NK-92 treated with Interleukin-12 subunit alpha and Interleukin-12 subunit beta, amount 100 ng/mL, for 24 hours (cell line): ENCODE measurements at regions not wholly inside any gene's neighbourhood (a gene's known extent, or its start where the extent isn't known, plus 50 kb on each side); places are given as distances from the start of the nearest gene placed in this dataset.
"Not testable (repeated sequence)": the region's sequence is repeated elsewhere in the genome, so short reads cannot be mapped to it uniquely, and the experiment has no call there.

Experiments used
- DNase-seq: peaks from one replicate; lab custom pipeline; 2025; lab: John Stamatoyannopoulos, UW

- no peak for DNase-seq
Observed at GRCh38 chr4:160350944-160351343, 1248.1 kb downstream of the RAPGEF2 start.

DNA sequence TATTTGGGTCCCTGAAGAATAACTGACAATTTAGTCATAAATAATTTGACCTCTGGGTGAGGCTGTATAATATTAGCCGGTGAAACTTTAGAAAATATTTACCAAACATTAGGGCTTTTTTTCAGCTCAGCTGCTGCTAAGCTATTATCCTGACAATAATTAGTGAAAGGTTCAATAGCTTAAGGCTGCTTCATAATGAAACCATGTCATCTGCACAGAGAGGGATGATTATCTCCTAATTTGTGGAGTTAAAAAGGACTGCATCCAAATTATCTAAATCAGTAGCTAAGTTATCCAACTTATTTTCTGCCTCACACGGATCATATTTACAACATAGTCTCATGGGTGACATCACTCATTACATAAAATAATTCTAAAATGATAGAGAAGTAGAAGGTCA lies 1249.8 kb downstream of the RAPGEF2 start:
- no peak for DNase-seq

- no peak for DNase-seq
Observed at GRCh38 chr4:160353548-160353947, 1250.7 kb downstream of the RAPGEF2 start.

- no peak for DNase-seq
Observed at GRCh38 chr4:160362478-160362877, 1259.6 kb downstream of the RAPGEF2 start.

DNA sequence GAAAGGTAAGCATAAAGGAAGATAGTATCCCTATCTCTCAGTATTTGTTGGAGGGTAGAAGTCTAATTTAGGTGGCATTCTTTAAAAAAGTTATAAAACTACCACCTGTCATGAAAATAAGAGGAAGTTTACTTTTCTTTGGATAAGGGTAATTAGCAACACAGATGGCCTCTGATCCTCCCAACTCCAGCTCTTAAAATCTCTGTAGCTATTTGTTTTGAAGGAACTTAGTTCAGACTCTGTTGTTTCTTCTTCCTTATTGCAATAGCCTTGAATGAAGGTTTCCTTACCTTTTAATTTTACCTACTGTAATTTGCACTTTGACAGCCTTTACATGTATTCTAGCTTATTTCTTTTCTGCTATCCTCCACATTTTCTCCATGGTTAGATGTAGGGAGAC lies 1261.3 kb downstream of the RAPGEF2 start:
- DNase-seq = no peak

DNA sequence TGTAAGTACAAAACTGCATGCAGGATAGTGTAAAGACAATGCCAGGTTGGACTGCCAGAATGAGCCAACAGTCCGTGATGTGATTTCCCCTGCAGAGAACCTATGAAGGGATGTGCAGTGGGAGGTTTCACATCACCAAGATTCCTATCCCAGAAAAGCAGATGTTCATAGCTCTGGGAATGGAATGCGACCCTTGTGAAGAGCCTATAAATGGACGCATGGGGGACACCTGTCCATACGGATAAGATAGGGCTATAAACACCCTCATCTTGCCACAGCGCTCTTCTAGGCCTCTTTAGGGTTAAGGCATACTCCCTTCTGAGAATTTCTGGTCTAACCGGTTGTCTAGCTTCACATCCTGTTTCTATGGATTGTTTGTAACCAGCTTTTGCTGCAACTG lies 1261.8 kb downstream of the RAPGEF2 start:
- DNase-seq = not testable (repeated sequence)

- not testable (repeated sequence) for DNase-seq
Observed at GRCh38 chr4:160365383-160365782, 1262.5 kb downstream of the RAPGEF2 start.

DNA sequence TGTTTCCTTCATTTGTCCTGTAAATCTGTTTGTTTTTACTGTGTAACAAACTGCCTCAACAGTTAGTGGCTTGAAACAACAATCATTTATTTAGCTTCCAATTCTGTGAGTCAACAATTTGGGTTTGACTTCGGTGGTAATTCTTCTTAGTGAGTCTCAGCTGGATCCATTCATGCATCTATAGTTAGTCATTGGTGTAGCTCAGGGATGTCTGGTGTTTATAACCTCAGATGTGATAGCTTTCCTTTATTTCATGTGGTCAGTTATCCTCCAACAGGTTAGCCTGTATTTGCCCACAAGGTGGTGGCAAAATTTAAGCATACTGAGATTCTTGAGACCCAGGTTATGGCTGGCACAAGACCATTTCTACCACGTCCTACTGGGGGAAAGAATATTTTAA lies 1267.2 kb downstream of the RAPGEF2 start:
- DNase-seq = no peak

DNA sequence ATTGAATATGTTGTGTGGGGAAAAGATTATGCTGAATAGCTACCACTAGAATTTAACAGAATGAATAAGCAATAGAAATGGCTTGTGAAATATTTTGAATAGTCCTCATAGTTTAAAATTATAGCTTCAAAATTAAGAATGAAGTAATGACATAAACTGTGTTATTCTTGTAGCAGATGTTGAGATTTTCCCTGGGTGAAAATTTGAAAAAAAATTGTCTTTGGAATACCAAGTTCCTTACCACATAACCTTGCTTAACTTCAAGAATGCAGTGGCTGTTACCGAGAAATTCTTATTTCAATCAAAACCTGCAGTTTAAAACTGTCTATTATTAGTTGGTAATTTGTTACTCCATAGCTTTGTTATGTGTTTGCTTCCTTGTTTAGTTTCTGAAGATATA lies 1268.6 kb downstream of the RAPGEF2 start:
- no peak for DNase-seq

- no peak for DNase-seq
Observed at GRCh38 chr4:160372390-160372789, 1269.5 kb downstream of the RAPGEF2 start.

DNA sequence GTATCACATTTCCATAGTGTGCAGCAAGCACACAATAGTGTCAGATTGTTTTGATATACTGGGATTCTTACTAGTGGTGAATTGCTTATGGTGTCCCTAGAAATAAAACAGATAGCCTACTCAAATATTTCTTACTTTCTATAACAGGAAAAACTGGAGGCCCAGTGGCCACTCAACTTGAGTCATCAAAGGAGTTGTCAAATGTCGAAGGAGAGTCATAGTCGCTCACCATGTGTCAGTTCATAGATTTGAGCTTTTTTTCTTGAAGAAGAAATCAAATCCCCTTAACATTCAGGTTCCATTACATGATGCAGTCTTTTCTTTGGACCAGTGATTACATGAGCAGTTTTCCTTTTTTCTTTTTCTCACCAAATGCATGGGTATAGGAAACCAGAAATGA lies 1271.0 kb downstream of the RAPGEF2 start:
- DNase-seq = no peak

GRCh38 chr4:160375772-160376452 lies 1273.0 kb downstream of the RAPGEF2 start:
- DNase-seq = no peak

DNA sequence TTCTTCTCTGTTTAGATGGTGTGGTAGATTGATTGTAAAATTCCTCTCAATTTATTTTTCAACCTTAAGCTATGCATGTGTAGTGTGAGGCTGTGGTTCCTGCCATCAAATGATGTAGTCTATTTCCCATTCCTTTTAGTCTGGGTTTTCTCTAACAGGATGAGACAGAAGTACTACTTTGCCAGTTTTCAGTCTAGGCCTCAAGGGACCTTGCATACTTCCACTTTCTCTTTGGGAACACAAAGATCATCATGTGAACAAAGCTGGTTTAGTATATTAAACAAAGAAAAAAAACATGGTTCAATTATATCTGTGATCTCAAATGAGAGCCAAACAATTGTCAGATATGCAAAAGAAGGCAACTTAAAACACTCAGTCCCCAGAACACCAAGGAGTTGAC lies 1284.0 kb downstream of the RAPGEF2 start:
- DNase-seq = no peak

- no peak for DNase-seq
Observed at GRCh38 chr4:160399826-160400225, 1296.9 kb downstream of the RAPGEF2 start.

GRCh38 chr4:160403081-160403480 lies 1300.2 kb downstream of the RAPGEF2 start:
- no peak for DNase-seq

GRCh38 chr4:160406263-160406825 lies 1303.5 kb downstream of the RAPGEF2 start:
- DNase-seq = no peak

DNA sequence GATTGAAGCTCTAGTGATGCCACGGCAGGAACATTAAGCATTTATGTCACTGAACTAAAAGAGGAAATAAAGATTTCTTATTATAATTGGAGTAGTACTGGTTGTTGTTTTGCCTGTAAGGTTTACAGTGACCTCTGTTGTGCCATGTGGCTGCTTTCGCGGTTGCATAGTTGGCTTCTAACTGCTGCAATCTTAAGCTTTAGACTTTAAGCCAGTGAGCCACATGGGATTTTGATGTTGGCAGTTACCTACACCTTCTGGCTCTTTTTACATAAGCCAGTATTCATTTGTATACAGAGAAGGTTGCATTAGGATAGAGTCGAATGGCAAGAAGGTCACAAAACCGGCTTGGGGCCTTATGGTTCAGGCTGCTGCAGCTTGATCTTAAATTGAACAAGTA lies 1311.6 kb downstream of the RAPGEF2 start:
- no peak for DNase-seq

DNA sequence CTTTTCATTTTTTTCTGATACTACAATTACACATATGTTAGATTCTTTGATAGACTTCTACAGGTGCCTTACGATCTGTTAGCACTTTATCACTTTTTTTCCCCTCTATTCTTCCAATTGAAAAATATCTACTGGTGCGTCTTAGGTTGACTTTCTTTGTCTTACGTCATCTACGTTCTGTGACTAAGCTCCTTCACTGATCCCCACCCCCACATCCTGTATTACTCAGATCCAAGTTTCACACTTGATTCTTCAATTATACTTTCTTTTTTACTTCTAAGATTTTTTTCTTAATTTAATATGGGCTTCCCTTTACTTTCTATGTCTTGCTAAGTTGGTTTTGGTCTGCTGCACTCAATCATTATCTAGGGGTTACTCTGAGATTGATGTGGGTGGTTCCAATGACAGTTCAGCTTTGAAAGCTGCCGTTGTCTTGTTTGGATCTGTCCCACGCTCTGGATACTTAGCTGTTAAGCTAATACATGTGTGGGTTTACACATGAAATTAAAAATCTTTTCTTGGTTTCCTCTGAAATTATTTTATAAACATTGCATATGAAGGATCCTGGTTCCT lies 1321.1 kb downstream of the RAPGEF2 start:
- no peak for DNase-seq

DNA sequence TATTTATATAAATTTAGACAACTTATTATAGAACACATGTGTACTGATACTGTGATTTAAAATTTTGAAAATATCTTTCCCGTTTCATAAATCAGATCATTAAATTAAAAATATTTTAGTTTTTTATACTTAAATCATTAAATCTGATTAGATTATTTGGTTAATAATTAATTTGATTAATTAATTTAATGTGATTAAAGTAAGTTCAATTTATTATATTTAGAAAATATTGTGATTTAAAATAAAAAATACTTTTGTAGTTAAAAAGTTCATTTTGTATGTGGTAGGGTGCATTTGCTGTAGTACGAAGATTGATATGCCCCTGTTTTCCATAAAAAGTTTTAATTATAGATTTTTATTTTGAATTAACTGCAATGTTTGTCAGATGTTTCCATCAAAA lies 1323.4 kb downstream of the RAPGEF2 start:
- no peak for DNase-seq

GRCh38 chr4:160450876-160451275 lies 1348.0 kb downstream of the RAPGEF2 start:
- no peak for DNase-seq

GRCh38 chr4:160481696-160482690 lies 1379.1 kb downstream of the RAPGEF2 start:
- not testable (repeated sequence) for DNase-seq

DNA sequence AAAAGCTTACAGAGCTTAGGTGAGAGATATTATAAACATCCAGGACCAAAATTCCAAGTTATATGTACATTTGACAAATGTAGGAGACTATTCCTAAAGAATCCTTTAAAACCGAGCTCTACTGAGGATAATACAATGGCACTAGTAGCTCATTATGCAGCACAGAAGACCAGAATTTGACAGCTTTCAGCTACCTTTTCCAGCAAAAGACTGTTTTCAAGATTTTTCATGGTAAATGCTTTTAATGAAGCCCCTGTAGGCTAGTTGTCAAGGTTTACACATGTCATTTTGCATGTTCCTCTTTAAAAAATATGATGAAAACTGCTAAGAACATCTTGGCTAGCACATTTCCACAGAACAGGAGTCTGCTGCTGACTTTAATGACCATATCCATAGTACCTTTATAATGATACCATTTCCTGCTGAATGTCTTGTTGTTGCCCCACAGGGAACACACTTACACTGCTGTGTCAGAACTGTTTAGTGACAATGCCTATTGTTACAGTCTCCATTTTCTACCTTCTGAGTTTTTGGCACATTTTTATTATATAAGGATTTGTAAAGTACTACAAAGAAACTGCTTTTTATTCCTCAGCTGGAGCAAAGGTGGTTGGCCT lies 1382.3 kb downstream of the RAPGEF2 start:
- DNase-seq = no peak
